Sigmoid colon (tissue), 6 donors: ENCODE measurements at regions not wholly inside any gene's neighbourhood (a gene's known extent, or its start where the extent isn't known, plus 50 kb on each side); places are given as distances from the start of the nearest gene placed in this dataset.

Experiments
- DNase-seq: peaks from one replicate; pipeline ENCODE4 v3.0.0-alpha.2; 2019
- H3K27ac ChIP-seq, 4 donors: fragments of 200-600 bp; sonication (generic); one replicate each; pipeline ENCODE4 v1.5.1; 2016 to 2019; ENCODE audit warnings: mild to moderate bottlenecking in 1 of 4
- H3K27me3 ChIP-seq, 3 donors: fragments of 200-600 bp; sonication (generic); one replicate each; pipeline ENCODE4 v1.5.1; 2019; ENCODE audit warnings: mild to moderate bottlenecking in 1 of 3
- H3K36me3 ChIP-seq, 4 donors: fragments of 200-600 bp; sonication (generic); one replicate each; pipeline ENCODE4 v1.5.1; 2016 to 2019
- H3K4me1 ChIP-seq, 4 donors: fragments of 200-600 bp; sonication (generic); one replicate each; pipeline ENCODE4 v1.5.1; 2017 to 2019
- H3K4me3 ChIP-seq, 4 donors: fragments of 200-600 bp; sonication (generic); one replicate each; pipeline ENCODE4 v1.5.1; 2017 to 2019; ENCODE audit warnings: mild to moderate bottlenecking in 2 of 4, moderate library complexity in 1 of 4
- H3K9me3 ChIP-seq, 4 donors: fragments of 200-600 bp in 3 of 4; sonication (generic) in 3 of 4; one replicate each; pipeline versions ENCODE4 v1.5.1 to v1.6.1; 2013 to 2019
- EP300 ChIP-seq, 4 donors: sonication (generic); formaldehyde crosslinking; IDR thresholded peaks; one replicate each; pipeline ENCODE4 v1.6.1; 2017; ENCODE audit warnings: antibody characterized with exemption in 4 of 4
- POLR2A ChIP-seq, 2 donors: fragments of 450-650 bp; IDR thresholded peaks; one replicate each; pipeline ENCODE4 v1.6.1; 2016; ENCODE audit warnings: antibody characterized with exemption in 2 of 2, mild to moderate bottlenecking in 2 of 2, moderate library complexity in 2 of 2
- POLR2AphosphoS5 ChIP-seq, 4 donors: sonication (generic); formaldehyde crosslinking; IDR thresholded peaks; one replicate each; pipeline ENCODE4 v1.6.1; 2017; ENCODE audit warnings: antibody characterized with exemption in 4 of 4
- WGBS, 2 donors: extraction: QIAGEN DNeasy Blood & Tissue Kit; methylation state at CpG; one replicate each; pipeline ENCODE4 v1.1.7; 2013; 5-methylcytosine and 5-hydroxymethylcytosine counted together
- intact Hi-C: fragments of 100-400 bp; cut with DNase I; formaldehyde crosslinking; loops from one replicate; pipeline ENCODE4 v1.15.1; 2023
- small RNA-seq, 3 donors: library from RNA; depleted of rRNA; stranded (forward); fragments of <200 nt; gene quantifications; one replicate each; pipeline ENCODE3, GENCODE V24; 2016
- TF ChIP-seq, protein P1 (sequence below), 4 experiments: fragments of 450-650 bp in 3 of 4; fragments of 200-600 bp in 1 of 4; IDR thresholded peaks; one replicate each; pipeline ENCODE4 v1.5.1; 2016 to 2019; ENCODE audit warnings: antibody characterized with exemption in 4 of 4, mild to moderate bottlenecking in 3 of 4, moderate library complexity in 2 of 4
- donor health status: healthy with polysubstance abuse.
- donor health status: healthy.

GRCh38 chr14:28703482-28703881 is 63.1 kb upstream of the FOXG1 start:
- intact Hi-C loops: no loop called here
- no peaks in the 10 kb centered on the region for H3K4me1 ChIP-seq
- H3K9me3 ChIP-seq: no peaks in the 10 kb centered on the region
- H3K36me3 ChIP-seq: no peaks in the 10 kb centered on the region
- TF ChIP-seq POLR2A (IDR thresholded peaks at IDR 0.05) (no peak), POLR2AphosphoS5 (IDR thresholded peaks at IDR 0.05) (no peak), EP300 (IDR thresholded peaks at IDR 0.05) (no peak)
- TF ChIP-seq, protein P1, sequence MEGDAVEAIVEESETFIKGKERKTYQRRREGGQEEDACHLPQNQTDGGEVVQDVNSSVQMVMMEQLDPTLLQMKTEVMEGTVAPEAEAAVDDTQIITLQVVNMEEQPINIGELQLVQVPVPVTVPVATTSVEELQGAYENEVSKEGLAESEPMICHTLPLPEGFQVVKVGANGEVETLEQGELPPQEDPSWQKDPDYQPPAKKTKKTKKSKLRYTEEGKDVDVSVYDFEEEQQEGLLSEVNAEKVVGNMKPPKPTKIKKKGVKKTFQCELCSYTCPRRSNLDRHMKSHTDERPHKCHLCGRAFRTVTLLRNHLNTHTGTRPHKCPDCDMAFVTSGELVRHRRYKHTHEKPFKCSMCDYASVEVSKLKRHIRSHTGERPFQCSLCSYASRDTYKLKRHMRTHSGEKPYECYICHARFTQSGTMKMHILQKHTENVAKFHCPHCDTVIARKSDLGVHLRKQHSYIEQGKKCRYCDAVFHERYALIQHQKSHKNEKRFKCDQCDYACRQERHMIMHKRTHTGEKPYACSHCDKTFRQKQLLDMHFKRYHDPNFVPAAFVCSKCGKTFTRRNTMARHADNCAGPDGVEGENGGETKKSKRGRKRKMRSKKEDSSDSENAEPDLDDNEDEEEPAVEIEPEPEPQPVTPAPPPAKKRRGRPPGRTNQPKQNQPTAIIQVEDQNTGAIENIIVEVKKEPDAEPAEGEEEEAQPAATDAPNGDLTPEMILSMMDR (IDR thresholded peaks at IDR 0.05): no peak
- WGBS, 2 donors: 67 to 83% methylated on average over 4 of the region's 4 CpGs
- DNase-seq: no peak
- no peak overlapping the region for H3K4me3 ChIP-seq
- no peak overlapping the region for H3K27ac ChIP-seq
- no peaks in the 10 kb centered on the region for H3K27me3 ChIP-seq

DNA sequence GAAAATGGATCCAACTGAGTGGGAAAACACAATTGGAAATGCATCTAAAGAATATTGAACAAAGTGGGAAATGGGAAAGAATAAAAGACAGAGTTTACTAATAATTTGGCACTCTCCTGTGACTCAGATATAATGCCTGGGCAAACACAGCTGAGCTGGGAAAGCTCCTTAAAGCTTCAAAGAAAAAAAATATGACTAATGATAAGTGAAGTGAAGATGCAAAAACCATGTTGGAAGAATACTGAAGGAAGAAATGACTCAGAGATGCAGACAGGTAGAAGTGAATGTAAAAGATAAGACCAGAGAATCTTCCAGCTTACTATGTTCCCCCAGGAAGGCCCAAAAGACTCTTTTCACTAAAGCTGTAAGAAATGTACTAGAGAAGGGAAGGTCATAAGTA is 62.4 kb upstream of the FOXG1 start:
- no peaks in the 10 kb centered on the region for H3K27me3 ChIP-seq
- no peak overlapping the region for H3K27ac ChIP-seq
- H3K4me3 ChIP-seq: no peak overlapping the region
- intact Hi-C loops: no loop called here
- H3K36me3 ChIP-seq: no peaks in the 10 kb centered on the region
- H3K9me3 ChIP-seq: no peaks in the 10 kb centered on the region
- TF ChIP-seq, protein P1 (IDR thresholded peaks at IDR 0.05): no peak
- TF ChIP-seq EP300 (IDR thresholded peaks at IDR 0.05): no peak
- TF ChIP-seq POLR2A (IDR thresholded peaks at IDR 0.05): no peak
- no peak for TF ChIP-seq POLR2AphosphoS5 (IDR thresholded peaks at IDR 0.05)
- H3K4me1 ChIP-seq: no peaks in the 10 kb centered on the region
- no peak for DNase-seq

GRCh38 chr14:28707814-28708213 is 58.8 kb upstream of the FOXG1 start:
- TF ChIP-seq EP300 (IDR thresholded peaks at IDR 0.05): no peak
- TF ChIP-seq, protein P1 (IDR thresholded peaks at IDR 0.05): no peak
- TF ChIP-seq POLR2A (IDR thresholded peaks at IDR 0.05): no peak
- no peak for TF ChIP-seq POLR2AphosphoS5 (IDR thresholded peaks at IDR 0.05)
- 66 to 78% methylated on average over 2 of the region's 2 CpGs for WGBS, 2 donors
- intact Hi-C loops: no loop called here

GRCh38 chr14:28709571-28710305 is 56.8 kb upstream of the FOXG1 start:
- 49 to 59% methylated on average over 2 of the region's 2 CpGs for WGBS, 2 donors
- no peaks in the 10 kb centered on the region for H3K4me1 ChIP-seq
- TF ChIP-seq POLR2AphosphoS5 (IDR thresholded peaks at IDR 0.05): no peak
- no peak overlapping the region for H3K4me3 ChIP-seq
- no peak for DNase-seq
- H3K27me3 ChIP-seq: no peaks in the 10 kb centered on the region
- no peak overlapping the region for H3K27ac ChIP-seq
- H3K9me3 ChIP-seq: no peaks in the 10 kb centered on the region
- H3K36me3 ChIP-seq: no peaks in the 10 kb centered on the region
- intact Hi-C loops: no loop called here

More at GRCh38 chr14:28707814-28708213, 58.8 kb upstream of the FOXG1 start:
- DNase-seq: no peak
- Histone ChIP-seq H3K36me3 (no peaks in the 10 kb centered on the region), H3K4me3 (no peak overlapping the region), H3K4me1 (no peaks in the 10 kb centered on the region), H3K27me3 (no peaks in the 10 kb centered on the region), H3K9me3 (no peaks in the 10 kb centered on the region), H3K27ac (no peak overlapping the region)

Small RNA genes in the stretch of these regions (small RNA-seq; reads per million reads assigned to genes)
- gene EIF4A1P12 (0 reads per million in 3 donors), gene MIR3171 (0 reads per million in 3 donors), gene MIR4307 (0 reads per million in 3 donors)
